PC-3 (cell line): ENCODE measurements at regions not wholly inside any gene's neighbourhood (a gene's known extent, or its start where the extent isn't known, plus 50 kb on each side); places are given as distances from the start of the nearest gene placed in this dataset.

Experiments used
- EZH2 ChIP-seq: fragments of 300-600 bp; sonication (generic); IDR thresholded peaks from one replicate; pipeline ENCODE4 v1.6.1; 2017; ENCODE audit warnings: antibody characterized with exemption, mild to moderate bottlenecking, low read length; ENCODE audit not compliant: unreplicated experiment
- EZH2phosphoT487 ChIP-seq: fragments of 300-600 bp; sonication (generic); IDR thresholded peaks from 2 replicates; pipeline ENCODE4 v1.6.1; 2018; ENCODE audit warnings: mild to moderate bottlenecking, antibody characterized with exemption, low read length, borderline replicate concordance
- TF ChIP-seq, protein P1 (sequence below): fragments of 300-600 bp; sonication (generic); conservative IDR thresholded peaks from 2 replicates; pipeline ENCODE4 v1.5.1; 2017; ENCODE audit warnings: antibody characterized with exemption, low read depth, mild to moderate bottlenecking, low read length

DNA sequence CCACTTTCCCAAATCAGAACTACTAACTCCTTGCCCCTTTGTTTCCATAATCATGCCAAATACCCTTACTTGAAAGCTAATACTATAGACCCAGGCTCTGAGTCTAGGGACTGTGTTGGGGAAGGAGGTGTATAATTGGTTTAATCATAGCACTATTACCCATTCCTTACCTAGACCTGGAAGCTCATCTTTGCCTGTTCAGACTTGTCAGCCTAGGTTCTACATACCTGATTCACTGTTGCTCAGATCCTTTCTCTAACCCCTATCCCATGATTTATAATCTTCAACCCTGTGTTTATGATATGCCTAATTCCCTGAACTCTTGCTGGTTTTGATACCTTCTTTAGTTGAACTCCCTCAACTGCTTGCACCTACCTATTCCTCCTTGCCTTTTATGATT, 123.1 kb upstream of the GRIA3 start:
- TF ChIP-seq, protein P1, sequence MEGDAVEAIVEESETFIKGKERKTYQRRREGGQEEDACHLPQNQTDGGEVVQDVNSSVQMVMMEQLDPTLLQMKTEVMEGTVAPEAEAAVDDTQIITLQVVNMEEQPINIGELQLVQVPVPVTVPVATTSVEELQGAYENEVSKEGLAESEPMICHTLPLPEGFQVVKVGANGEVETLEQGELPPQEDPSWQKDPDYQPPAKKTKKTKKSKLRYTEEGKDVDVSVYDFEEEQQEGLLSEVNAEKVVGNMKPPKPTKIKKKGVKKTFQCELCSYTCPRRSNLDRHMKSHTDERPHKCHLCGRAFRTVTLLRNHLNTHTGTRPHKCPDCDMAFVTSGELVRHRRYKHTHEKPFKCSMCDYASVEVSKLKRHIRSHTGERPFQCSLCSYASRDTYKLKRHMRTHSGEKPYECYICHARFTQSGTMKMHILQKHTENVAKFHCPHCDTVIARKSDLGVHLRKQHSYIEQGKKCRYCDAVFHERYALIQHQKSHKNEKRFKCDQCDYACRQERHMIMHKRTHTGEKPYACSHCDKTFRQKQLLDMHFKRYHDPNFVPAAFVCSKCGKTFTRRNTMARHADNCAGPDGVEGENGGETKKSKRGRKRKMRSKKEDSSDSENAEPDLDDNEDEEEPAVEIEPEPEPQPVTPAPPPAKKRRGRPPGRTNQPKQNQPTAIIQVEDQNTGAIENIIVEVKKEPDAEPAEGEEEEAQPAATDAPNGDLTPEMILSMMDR: no peak
- no peak for TF ChIP-seq EZH2phosphoT487
- no peak for TF ChIP-seq EZH2
